ENCODE measurements at regions not wholly inside any gene's neighbourhood (a gene's known extent, or its start where the extent isn't known, plus 50 kb on each side); places are given as distances from the start of the nearest gene placed in this dataset.
"Not testable (repeated sequence)": the region's sequence is repeated elsewhere in the genome, so short reads cannot be mapped to it uniquely, and the experiment has no call there.

- intact Hi-C loops (cut with micrococcal nuclease): no loop called here
These were observed 51.1 kb upstream of the ROPN1 start for GRCh38 chr3:124043023-124043422.

GRCh38 chr3:124044956-124045355 is 53.0 kb upstream of the ROPN1 start:
- intact Hi-C loops (cut with micrococcal nuclease): no loop called here

- intact Hi-C loops (cut with micrococcal nuclease): no loop called here
These were observed 57.3 kb upstream of the ROPN1 start for GRCh38 chr3:124048967-124049798.

- intact Hi-C loops (cut with micrococcal nuclease): no loop called here
These were observed 59.7 kb upstream of the ROPN1 start for GRCh38 chr3:124051636-124052035.

GRCh38 chr3:124053871-124054270 is 61.9 kb upstream of the ROPN1 start:
- intact Hi-C loops (cut with micrococcal nuclease): no loop called here

GRCh38 chr3:124056846-124057245 is 64.9 kb upstream of the ROPN1 start:
- intact Hi-C loops (cut with micrococcal nuclease): no loop called here

GRCh38 chr3:124057420-124057819 is 65.5 kb upstream of the ROPN1 start:
- intact Hi-C loops (cut with micrococcal nuclease): no loop called here

GRCh38 chr3:124059580-124059979 is 67.7 kb upstream of the ROPN1 start:
- intact Hi-C loops (cut with micrococcal nuclease): no loop called here

- intact Hi-C loops (cut with micrococcal nuclease): no loop called here
These were observed 71.4 kb upstream of the ROPN1 start for GRCh38 chr3:124063197-124063909.

- intact Hi-C loops (cut with micrococcal nuclease): no loop called here
These were observed 72.1 kb upstream of the ROPN1 start for GRCh38 chr3:124064050-124064449.

GRCh38 chr3:124066543-124066942 is 74.6 kb upstream of the ROPN1 start:
- intact Hi-C loops (cut with micrococcal nuclease): not testable (repeated sequence)

- intact Hi-C loops (cut with micrococcal nuclease): not testable (repeated sequence)
These were observed 77.8 kb upstream of the ROPN1 start for GRCh38 chr3:124069706-124070105.

GRCh38 chr3:124075090-124075489 is 83.2 kb upstream of the ROPN1 start:
- intact Hi-C loops (cut with micrococcal nuclease): not testable (repeated sequence)

- intact Hi-C loops (cut with micrococcal nuclease): no loop called here
These were observed 83.8 kb upstream of the ROPN1 start for GRCh38 chr3:124075753-124076152.

GRCh38 chr3:124076235-124076634 is 84.3 kb upstream of the ROPN1 start:
- intact Hi-C loops (cut with micrococcal nuclease): no loop called here

GRCh38 chr3:124078953-124079911 is 87.3 kb upstream of the ROPN1 start:
- intact Hi-C loops (cut with micrococcal nuclease): loop anchor here (1.0 kb wide), 3 partner anchors 46 to 138 kb away; partner anchors contain the start of gene KALRN

- intact Hi-C loops (cut with micrococcal nuclease): loop anchor here (1.0 kb wide), 3 partner anchors 47 to 139 kb away; partner anchors contain the start of gene KALRN
These were observed 88.0 kb upstream of the ROPN1 start for GRCh38 chr3:124079912-124080276.

- intact Hi-C loops (cut with micrococcal nuclease): no loop called here
These were observed 90.4 kb upstream of the ROPN1 start for GRCh38 chr3:124082343-124082742.

- intact Hi-C loops (cut with micrococcal nuclease): no loop called here
These were observed 92.3 kb upstream of the ROPN1 start for GRCh38 chr3:124084022-124084881.

GRCh38 chr3:124088801-124089200 is 96.9 kb upstream of the ROPN1 start:
- intact Hi-C loops (cut with micrococcal nuclease): no loop called here

Measured in T-helper 1 cell treated with Interleukin-12 subunit alpha and Interleukin-12 subunit beta and Interleukin-4 antibody, amounts not matched to agents 30 ng/mL and 1 ng/mL, for 36 hours (primary cell).